Activated naive CD8-positive, alpha-beta T cell treated with anti-CD3 and anti-CD28 coated beads, Interleukin-2, amount 10 ng/mL, durations not matched to agents 7 days and 5 days (primary cell): ENCODE measurements at regions not wholly inside any gene's neighbourhood (a gene's known extent, or its start where the extent isn't known, plus 50 kb on each side); places are given as distances from the start of the nearest gene placed in this dataset.
A peak's percentile ranks its signal among the peaks of the same experiment; 100 is the strongest.

Experiments used
- ATAC-seq: fragments of 150-1000 bp; cut with Tn5 transposase; one replicate; pipeline ENCODE4 v1.10.0; 2021; ENCODE audit warnings: low read depth, moderate library complexity
- POLR2A ChIA-PET: fragments of 350-600 bp; sonication (Branson Sonifier 250); formaldehyde crosslinking; loops from one replicate; lab custom pipeline; 2021; ENCODE audit warnings: antibody characterized with exemption; lab: Charles Lee
- DNase-seq: peaks from one replicate; pipeline ENCODE4 v3.0.0; 2021
- H3K27ac Mint-ChIP-seq: one replicate; pipeline ENCODE4 v1.8.0; 2022; ENCODE audit warnings: mild to moderate bottlenecking, mixed read lengths
- H3K27me3 Mint-ChIP-seq: one replicate; pipeline ENCODE4 v1.8.0; 2022; ENCODE audit warnings: mild to moderate bottlenecking, moderate library complexity, mixed read lengths
- H3K36me3 Mint-ChIP-seq: one replicate; pipeline ENCODE4 v1.8.0; 2021; ENCODE audit warnings: mild to moderate bottlenecking, mixed read lengths
- H3K4me1 Mint-ChIP-seq: one replicate; pipeline ENCODE4 v1.8.0; 2021; ENCODE audit warnings: mixed read lengths
- H3K4me3 Mint-ChIP-seq: one replicate; pipeline ENCODE4 v1.8.0; 2022; ENCODE audit warnings: mild to moderate bottlenecking, moderate library complexity, mixed read lengths
- H3K9me3 Mint-ChIP-seq: one replicate; pipeline ENCODE4 v1.8.0; 2021; ENCODE audit warnings: mixed read lengths

GRCh38 chr12:115464111-115464581, 780.2 kb upstream of the TBX3 start:
- POLR2A ChIA-PET: no interaction called here
- no peak for ATAC-seq
- Mint-ChIP-seq H3K4me3 (no peak overlapping the region), H3K9me3 (peaks cover 4% of the 10 kb centered on the region), H3K27me3 (no peaks in the 10 kb centered on the region), H3K27ac (no peak overlapping the region), H3K4me1 (no peaks in the 10 kb centered on the region), H3K36me3 (no peaks in the 10 kb centered on the region)
- DNase-seq: no peak

- DNase-seq (no peak), ATAC-seq (no peak)
- Mint-ChIP-seq H3K27ac (no peak overlapping the region), H3K27me3 (no peaks in the 10 kb centered on the region), H3K9me3 (peaks cover 4% of the 10 kb centered on the region), H3K4me1 (no peaks in the 10 kb centered on the region), H3K4me3 (no peak overlapping the region), H3K36me3 (no peaks in the 10 kb centered on the region)
- POLR2A ChIA-PET: no interaction called here
Observed at GRCh38 chr12:115461401-115461800, 777.4 kb upstream of the TBX3 start.

GRCh38 chr12:115457798-115458197, 773.8 kb upstream of the TBX3 start:
- POLR2A ChIA-PET: no interaction called here
- DNase-seq (no peak), ATAC-seq (no peak)
- peaks cover 4% of the 10 kb centered on the region for H3K27me3 Mint-ChIP-seq
- no peak overlapping the region for H3K4me3 Mint-ChIP-seq
- H3K36me3 Mint-ChIP-seq: no peaks in the 10 kb centered on the region
- no peaks in the 10 kb centered on the region for H3K4me1 Mint-ChIP-seq
- H3K27ac Mint-ChIP-seq: no peak overlapping the region
- H3K9me3 Mint-ChIP-seq: peaks cover 4% of the 10 kb centered on the region

DNA sequence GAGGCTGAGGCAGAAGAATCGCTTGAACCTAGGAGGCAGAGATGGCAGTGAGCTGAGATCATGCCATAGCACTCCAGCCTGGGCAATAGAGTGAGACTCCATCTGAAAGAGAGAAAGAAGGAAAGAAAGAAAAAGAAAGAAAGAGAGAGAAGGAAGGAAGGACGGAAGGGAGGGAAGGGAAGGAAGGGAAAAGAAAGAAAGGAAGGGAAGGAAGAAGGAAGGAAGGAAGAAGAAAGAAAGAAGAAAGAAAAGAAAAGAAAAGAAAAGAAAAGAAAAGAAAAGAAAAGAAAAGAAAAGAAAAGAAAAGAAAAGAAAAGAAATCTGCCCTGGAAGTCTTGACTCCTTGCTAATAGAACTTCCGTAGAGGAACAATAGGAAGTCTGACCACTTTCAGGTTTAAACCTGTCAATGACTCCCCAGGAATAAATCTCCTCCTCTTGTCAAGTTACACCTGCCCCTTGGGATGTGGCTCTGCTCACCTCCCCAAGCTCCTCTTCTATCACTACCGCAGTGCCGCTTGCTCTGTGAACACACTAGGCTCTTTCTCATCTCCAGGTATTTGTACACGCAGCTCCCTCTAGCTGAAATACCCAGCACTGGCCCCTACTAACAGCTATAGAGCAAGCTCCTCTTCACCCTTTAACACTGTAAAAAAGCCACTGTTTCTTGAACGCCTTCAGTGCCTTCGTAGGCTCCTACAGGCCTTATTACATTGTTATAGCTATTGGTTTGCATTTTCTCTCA, 773.1 kb upstream of the TBX3 start:
- ATAC-seq (no peak), DNase-seq (no peak)
- no peak overlapping the region for H3K4me3 Mint-ChIP-seq
- H3K27me3 Mint-ChIP-seq: peaks cover 11% of the 10 kb centered on the region
- peaks cover 4% of the 10 kb centered on the region for H3K9me3 Mint-ChIP-seq
- H3K27ac Mint-ChIP-seq: no peak overlapping the region
- POLR2A ChIA-PET: no interaction called here
- H3K4me1 Mint-ChIP-seq: peaks cover 5% of the 10 kb centered on the region
- no peaks in the 10 kb centered on the region for H3K36me3 Mint-ChIP-seq

- Mint-ChIP-seq H3K9me3 (peaks cover 2% of the 10 kb centered on the region), H3K27me3 (peaks cover 21% of the 10 kb centered on the region), H3K27ac (no peak overlapping the region), H3K36me3 (no peaks in the 10 kb centered on the region), H3K4me3 (no peak overlapping the region), H3K4me1 (peaks cover 5% of the 10 kb centered on the region)
- POLR2A ChIA-PET: no interaction called here
- no peak for DNase-seq
- no peak for ATAC-seq
Observed at GRCh38 chr12:115455268-115455681, 771.3 kb upstream of the TBX3 start.

DNA sequence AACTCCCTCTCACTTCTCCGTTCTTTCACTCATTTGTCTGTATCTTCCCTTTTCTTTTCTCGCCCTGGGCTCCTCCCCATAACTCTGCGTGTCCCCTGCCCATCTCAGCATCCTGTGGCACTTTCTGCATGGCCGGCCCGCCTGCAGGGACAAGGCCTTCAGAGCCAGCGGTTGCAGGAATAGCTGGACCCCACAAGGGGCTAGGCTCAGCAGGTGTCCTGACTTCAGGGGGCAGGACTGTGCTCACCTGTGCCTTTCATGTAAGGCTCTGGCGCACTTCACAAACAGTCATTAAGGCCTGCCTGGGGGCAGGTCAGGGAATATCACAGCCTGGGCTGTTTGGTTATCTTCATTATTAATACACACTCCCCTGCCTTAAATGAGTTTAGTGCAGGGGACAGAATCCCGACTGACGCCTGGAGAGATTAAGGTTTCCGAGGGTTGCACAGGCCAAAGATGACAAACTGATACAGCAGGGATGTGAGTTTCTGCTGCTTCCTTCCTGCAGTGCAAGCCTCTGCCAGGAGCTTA, 768.8 kb upstream of the TBX3 start:
- no peak for DNase-seq
- POLR2A ChIA-PET: no interaction called here
- H3K36me3 Mint-ChIP-seq: no peaks in the 10 kb centered on the region
- H3K4me1 Mint-ChIP-seq: peaks cover 5% of the 10 kb centered on the region
- ATAC-seq: no peak
- no peak overlapping the region for H3K27ac Mint-ChIP-seq
- no peaks in the 10 kb centered on the region for H3K9me3 Mint-ChIP-seq
- peaks cover 21% of the 10 kb centered on the region for H3K27me3 Mint-ChIP-seq
- peak overlapping the region; percentile 5 for H3K4me3 Mint-ChIP-seq

GRCh38 chr12:115451780-115452736, 768.1 kb upstream of the TBX3 start:
- POLR2A ChIA-PET: no interaction called here
- peaks cover 21% of the 10 kb centered on the region for H3K27me3 Mint-ChIP-seq
- peaks cover 5% of the 10 kb centered on the region for H3K4me1 Mint-ChIP-seq
- peak overlapping the region; percentile 45 for H3K4me3 Mint-ChIP-seq
- H3K27ac Mint-ChIP-seq: no peak overlapping the region
- no peaks in the 10 kb centered on the region for H3K9me3 Mint-ChIP-seq
- ATAC-seq: peak; percentile 30
- no peak for DNase-seq
- no peaks in the 10 kb centered on the region for H3K36me3 Mint-ChIP-seq

- no peak overlapping the region for H3K27ac Mint-ChIP-seq
- no peaks in the 10 kb centered on the region for H3K9me3 Mint-ChIP-seq
- H3K4me1 Mint-ChIP-seq: peaks cover 5% of the 10 kb centered on the region
- H3K36me3 Mint-ChIP-seq: no peaks in the 10 kb centered on the region
- H3K27me3 Mint-ChIP-seq: peaks cover 21% of the 10 kb centered on the region
- DNase-seq: no peak
- H3K4me3 Mint-ChIP-seq: peak overlapping the region; percentile 24
- ATAC-seq: no peak
- POLR2A ChIA-PET: no interaction called here
Observed at GRCh38 chr12:115451151-115451779, 767.3 kb upstream of the TBX3 start.

GRCh38 chr12:115450710-115451109, 766.7 kb upstream of the TBX3 start:
- H3K4me3 Mint-ChIP-seq: no peak overlapping the region
- H3K4me1 Mint-ChIP-seq: peaks cover 5% of the 10 kb centered on the region
- ATAC-seq: no peak
- H3K36me3 Mint-ChIP-seq: no peaks in the 10 kb centered on the region
- no peaks in the 10 kb centered on the region for H3K9me3 Mint-ChIP-seq
- H3K27ac Mint-ChIP-seq: no peak overlapping the region
- no peak for DNase-seq
- POLR2A ChIA-PET: no interaction called here
- peaks cover 21% of the 10 kb centered on the region for H3K27me3 Mint-ChIP-seq

GRCh38 chr12:115450017-115450416, 766.0 kb upstream of the TBX3 start:
- no peak for ATAC-seq
- H3K4me3 Mint-ChIP-seq: no peak overlapping the region
- H3K4me1 Mint-ChIP-seq: peaks cover 5% of the 10 kb centered on the region

DNA sequence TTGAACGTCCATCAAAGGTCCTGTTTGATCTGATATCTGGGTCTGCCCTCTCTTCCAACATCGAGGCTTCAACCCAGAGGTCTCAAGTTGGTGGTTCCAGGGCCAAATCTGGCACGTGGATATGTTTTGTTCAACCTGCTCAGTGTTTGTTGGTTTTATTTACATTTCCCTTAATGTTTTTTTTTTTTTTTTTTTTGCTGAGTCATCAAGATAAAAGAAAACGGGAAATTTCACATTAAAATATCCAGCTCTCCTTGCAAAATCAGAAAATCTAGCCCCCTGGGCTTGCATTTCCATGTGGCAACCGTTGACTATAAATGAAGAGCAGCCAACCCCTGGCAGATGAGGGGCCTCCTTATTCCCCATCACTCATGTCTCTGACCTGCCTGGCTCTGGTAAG, 765.6 kb upstream of the TBX3 start:
- POLR2A ChIA-PET: no interaction called here
- peaks cover 21% of the 10 kb centered on the region for H3K27me3 Mint-ChIP-seq
- DNase-seq (no peak), ATAC-seq (no peak)
- H3K36me3 Mint-ChIP-seq: no peaks in the 10 kb centered on the region
- no peak overlapping the region for H3K27ac Mint-ChIP-seq
- H3K9me3 Mint-ChIP-seq: no peaks in the 10 kb centered on the region
- no peak overlapping the region for H3K4me3 Mint-ChIP-seq
- H3K4me1 Mint-ChIP-seq: peaks cover 5% of the 10 kb centered on the region

More at GRCh38 chr12:115450017-115450416, 766.0 kb upstream of the TBX3 start:
- Mint-ChIP-seq H3K27me3 (peaks cover 21% of the 10 kb centered on the region), H3K9me3 (no peaks in the 10 kb centered on the region), H3K27ac (no peak overlapping the region), H3K36me3 (no peaks in the 10 kb centered on the region)
- POLR2A ChIA-PET: no interaction called here
- no peak for DNase-seq

DNA sequence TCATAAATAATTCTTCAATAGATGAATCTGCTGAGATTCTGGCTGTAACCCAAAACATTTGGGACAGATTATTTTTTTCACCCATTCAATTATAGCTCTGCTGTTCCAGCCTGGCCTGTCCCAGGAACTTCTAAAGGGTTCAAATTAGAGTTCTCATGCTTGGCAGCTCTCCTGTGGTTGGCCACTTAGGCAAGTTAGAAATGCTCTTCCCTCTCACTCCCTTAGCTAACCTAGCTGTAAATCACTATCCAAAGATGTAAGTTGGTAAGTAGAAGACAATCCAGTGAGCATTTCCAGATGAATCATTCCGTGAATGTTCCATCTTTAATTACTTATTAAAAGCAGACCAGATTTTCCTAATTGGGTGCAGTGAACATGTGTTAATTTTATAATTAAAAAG, 760.4 kb upstream of the TBX3 start:
- Mint-ChIP-seq H3K36me3 (no peaks in the 10 kb centered on the region), H3K4me1 (no peaks in the 10 kb centered on the region), H3K9me3 (no peaks in the 10 kb centered on the region), H3K27me3 (no peaks in the 10 kb centered on the region), H3K4me3 (no peak overlapping the region), H3K27ac (no peak overlapping the region)
- ATAC-seq (no peak), DNase-seq (no peak)
- POLR2A ChIA-PET: no interaction called here

DNA sequence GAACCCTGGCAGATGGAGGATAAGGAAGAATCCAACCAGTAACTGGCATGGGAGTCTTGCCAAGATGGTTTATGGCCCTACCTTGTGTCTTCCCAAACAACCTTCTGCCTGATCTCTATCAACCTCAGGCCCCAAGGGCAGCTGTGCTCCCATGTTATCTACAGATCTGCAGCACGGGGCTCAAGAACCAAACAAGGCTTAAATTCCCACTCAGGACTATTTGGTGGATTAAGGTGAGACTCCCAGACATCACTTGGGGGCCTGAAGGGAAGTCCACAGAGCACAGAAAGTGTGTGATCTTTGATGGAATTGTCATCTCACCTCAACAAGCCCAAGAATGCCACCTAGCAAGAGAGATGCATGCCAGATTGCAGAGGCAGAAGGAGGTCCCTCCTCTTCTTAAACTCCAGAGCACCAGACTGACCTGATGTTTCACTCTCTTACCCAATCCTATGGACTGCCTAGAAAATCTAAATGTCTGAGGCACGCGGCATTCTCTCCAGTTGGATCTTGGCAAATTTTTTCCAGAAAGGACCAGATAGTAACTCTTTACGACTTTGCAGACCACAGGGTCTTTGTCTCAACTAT, 759.5 kb upstream of the TBX3 start:
- Mint-ChIP-seq H3K4me3 (no peak overlapping the region), H3K27ac (no peak overlapping the region), H3K27me3 (no peaks in the 10 kb centered on the region), H3K9me3 (no peaks in the 10 kb centered on the region), H3K36me3 (no peaks in the 10 kb centered on the region), H3K4me1 (no peaks in the 10 kb centered on the region)
- POLR2A ChIA-PET: no interaction called here
- ATAC-seq: no peak
- DNase-seq: no peak
